Right kidney (tissue), 1 donor: ENCODE measurements at regions not wholly inside any gene's neighbourhood (a gene's known extent, or its start where the extent isn't known, plus 50 kb on each side); places are given as distances from the start of the nearest gene placed in this dataset.
A peak's percentile ranks its signal among the peaks of the same experiment; 100 is the strongest.
"Not testable (repeated sequence)": the region's sequence is repeated elsewhere in the genome, so short reads cannot be mapped to it uniquely, and the experiment has no call there.

Experiments
- DNase-seq: peaks from one replicate; pipeline ENCODE4 v3.0.0-alpha.2; 2016

GRCh38 chr6:111925296-111925695, 52.0 kb upstream of the FYN start:
- no peak for DNase-seq

- no peak for DNase-seq
Observed at GRCh38 chr6:111926731-111927302, 53.6 kb upstream of the FYN start.

GRCh38 chr6:111927321-111927720, 54.1 kb upstream of the FYN start:
- DNase-seq, result no peak

- DNase-seq, result no peak
Observed at GRCh38 chr6:111928139-111928538, 54.9 kb upstream of the FYN start.

GRCh38 chr6:111934611-111935010, 61.4 kb upstream of the FYN start:
- not testable (repeated sequence) for DNase-seq

- DNase-seq, result no peak
Observed at GRCh38 chr6:111936718-111937117, 63.5 kb upstream of the FYN start.

- no peak for DNase-seq
Observed at GRCh38 chr6:111938710-111939109, 65.5 kb upstream of the FYN start.

GRCh38 chr6:111939902-111940301, 66.7 kb upstream of the FYN start:
- no peak for DNase-seq

GRCh38 chr6:111940801-111941200, 67.5 kb upstream of the FYN start:
- DNase-seq, result no peak

GRCh38 chr6:111941686-111942330, 68.6 kb upstream of the FYN start:
- DNase-seq, result no peak

GRCh38 chr6:111942561-111942960, 69.3 kb upstream of the FYN start:
- no peak for DNase-seq

- no peak for DNase-seq
Observed at GRCh38 chr6:111943266-111943665, 70.0 kb upstream of the FYN start.

- no peak for DNase-seq
Observed at GRCh38 chr6:111943726-111944125, 70.5 kb upstream of the FYN start.

- DNase-seq, result no peak
Observed at GRCh38 chr6:111944541-111944940, 71.3 kb upstream of the FYN start.

- no peak for DNase-seq
Observed at GRCh38 chr6:111949546-111949945, 76.3 kb upstream of the FYN start.

GRCh38 chr6:111949984-111950383, 76.7 kb upstream of the FYN start:
- not testable (repeated sequence) for DNase-seq

- DNase-seq, result peak; percentile 66
Observed at GRCh38 chr6:111950661-111951496, 77.6 kb upstream of the FYN start.

- DNase-seq, result peak; percentile 33
Observed at GRCh38 chr6:111951497-111952085, 78.3 kb upstream of the FYN start.

GRCh38 chr6:111952274-111952673, 79.0 kb upstream of the FYN start:
- peak; percentile 32 for DNase-seq

- DNase-seq, result no peak
Observed at GRCh38 chr6:111952821-111953540, 79.7 kb upstream of the FYN start.

GRCh38 chr6:111956098-111956497, 82.8 kb upstream of the FYN start:
- DNase-seq, result no peak

- DNase-seq, result peak; percentile 47
Observed at GRCh38 chr6:111957623-111958315, 84.5 kb upstream of the FYN start.
